ENCODE measurements at regions not wholly inside any gene's neighbourhood (a gene's known extent, or its start where the extent isn't known, plus 50 kb on each side); places are given as distances from the start of the nearest gene placed in this dataset.

- Histone ChIP-seq H3K4me1 (ENCODE audit: control insufficient read depth, insufficient read depth, low read length) (peaks cover 14% of the 10 kb centered on the region), H3K36me3 (ENCODE audit: control insufficient read depth, insufficient read depth, low read length, severe bottlenecking) (no peaks in the 10 kb centered on the region), H3K27me3 (replicated peaks; ENCODE audit: control insufficient read depth, insufficient read depth, low read length) (no peaks in the 10 kb centered on the region), H3K9me3 (ENCODE audit: control insufficient read depth, low read length) (no peaks in the 10 kb centered on the region), H3K9ac (ENCODE audit: low read length) (no peak overlapping the region), H3K4me3 (ENCODE audit: low read length) (no peak overlapping the region)
- DNase-seq (ENCODE audit: low read depth): no peak
Measured at GRCh38 chr14:71613168-71613567, 319.1 kb upstream of the RGS6 start.

- Histone ChIP-seq H3K4me1 (ENCODE audit: control insufficient read depth, insufficient read depth, low read length) (peaks cover 2% of the 10 kb centered on the region), H3K27me3 (replicated peaks; ENCODE audit: control insufficient read depth, insufficient read depth, low read length) (no peaks in the 10 kb centered on the region), H3K36me3 (ENCODE audit: control insufficient read depth, insufficient read depth, low read length, severe bottlenecking) (no peaks in the 10 kb centered on the region), H3K9ac (ENCODE audit: low read length) (no peak overlapping the region), H3K4me3 (ENCODE audit: low read length) (no peak overlapping the region), H3K9me3 (ENCODE audit: control insufficient read depth, low read length) (no peaks in the 10 kb centered on the region)
- no peak for DNase-seq (ENCODE audit: low read depth)
Measured at GRCh38 chr14:71616013-71616412, 316.2 kb upstream of the RGS6 start.

- Histone ChIP-seq H3K4me3 (ENCODE audit: low read length) (no peak overlapping the region), H3K9me3 (ENCODE audit: control insufficient read depth, low read length) (no peaks in the 10 kb centered on the region), H3K36me3 (ENCODE audit: control insufficient read depth, insufficient read depth, low read length, severe bottlenecking) (no peaks in the 10 kb centered on the region), H3K4me1 (ENCODE audit: control insufficient read depth, insufficient read depth, low read length) (no peaks in the 10 kb centered on the region), H3K9ac (ENCODE audit: low read length) (no peak overlapping the region), H3K27me3 (replicated peaks; ENCODE audit: control insufficient read depth, insufficient read depth, low read length) (no peaks in the 10 kb centered on the region)
- no peak for DNase-seq (ENCODE audit: low read depth)
Measured at GRCh38 chr14:71618047-71618446, 314.2 kb upstream of the RGS6 start.

GRCh38 chr14:71618716-71619115, 313.5 kb upstream of the RGS6 start:
- Histone ChIP-seq H3K27me3 (replicated peaks; ENCODE audit: control insufficient read depth, insufficient read depth, low read length) (no peaks in the 10 kb centered on the region), H3K4me3 (ENCODE audit: low read length) (no peak overlapping the region)

GRCh38 chr14:71619472-71619871, 312.8 kb upstream of the RGS6 start:
- H3K36me3 ChIP-seq (ENCODE audit: control insufficient read depth, insufficient read depth, low read length, severe bottlenecking): peaks cover 9% of the 10 kb centered on the region
- no peaks in the 10 kb centered on the region for H3K9me3 ChIP-seq (ENCODE audit: control insufficient read depth, low read length)
- no peaks in the 10 kb centered on the region for H3K4me1 ChIP-seq (ENCODE audit: control insufficient read depth, insufficient read depth, low read length)
- H3K27me3 ChIP-seq (replicated peaks; ENCODE audit: control insufficient read depth, insufficient read depth, low read length): no peaks in the 10 kb centered on the region
- DNase-seq (ENCODE audit: low read depth): no peak
- H3K4me3 ChIP-seq (ENCODE audit: low read length): no peak overlapping the region
- H3K9ac ChIP-seq (ENCODE audit: low read length): no peak overlapping the region

More at GRCh38 chr14:71618716-71619115, 313.5 kb upstream of the RGS6 start:
- Histone ChIP-seq H3K36me3 (ENCODE audit: control insufficient read depth, insufficient read depth, low read length, severe bottlenecking) (peaks cover 1% of the 10 kb centered on the region), H3K9me3 (ENCODE audit: control insufficient read depth, low read length) (no peaks in the 10 kb centered on the region), H3K4me1 (ENCODE audit: control insufficient read depth, insufficient read depth, low read length) (no peaks in the 10 kb centered on the region), H3K9ac (ENCODE audit: low read length) (no peak overlapping the region)
- DNase-seq (ENCODE audit: low read depth): no peak

GRCh38 chr14:71620401-71620800, 311.8 kb upstream of the RGS6 start:
- Histone ChIP-seq H3K36me3 (ENCODE audit: control insufficient read depth, insufficient read depth, low read length, severe bottlenecking) (peaks cover 11% of the 10 kb centered on the region), H3K9me3 (ENCODE audit: control insufficient read depth, low read length) (no peaks in the 10 kb centered on the region), H3K27me3 (replicated peaks; ENCODE audit: control insufficient read depth, insufficient read depth, low read length) (no peaks in the 10 kb centered on the region), H3K9ac (ENCODE audit: low read length) (no peak overlapping the region), H3K4me3 (ENCODE audit: low read length) (no peak overlapping the region), H3K4me1 (ENCODE audit: control insufficient read depth, insufficient read depth, low read length) (no peaks in the 10 kb centered on the region)
- no peak for DNase-seq (ENCODE audit: low read depth)

- no peaks in the 10 kb centered on the region for H3K4me1 ChIP-seq (ENCODE audit: control insufficient read depth, insufficient read depth, low read length)
- no peak overlapping the region for H3K9ac ChIP-seq (ENCODE audit: low read length)
- no peaks in the 10 kb centered on the region for H3K27me3 ChIP-seq (replicated peaks; ENCODE audit: control insufficient read depth, insufficient read depth, low read length)
- H3K4me3 ChIP-seq (ENCODE audit: low read length): no peak overlapping the region
- peaks cover 11% of the 10 kb centered on the region for H3K36me3 ChIP-seq (ENCODE audit: control insufficient read depth, insufficient read depth, low read length, severe bottlenecking)
- H3K9me3 ChIP-seq (ENCODE audit: control insufficient read depth, low read length): no peaks in the 10 kb centered on the region
- no peak for DNase-seq (ENCODE audit: low read depth)
Measured at GRCh38 chr14:71621276-71621675, 311.0 kb upstream of the RGS6 start.

- H3K9ac ChIP-seq (ENCODE audit: low read length): no peak overlapping the region
Measured at GRCh38 chr14:71621980-71622605, 310.1 kb upstream of the RGS6 start.

GRCh38 chr14:71623939-71624338, 308.3 kb upstream of the RGS6 start:
- Histone ChIP-seq H3K4me3 (ENCODE audit: low read length) (no peak overlapping the region), H3K9ac (ENCODE audit: low read length) (no peak overlapping the region), H3K4me1 (ENCODE audit: control insufficient read depth, insufficient read depth, low read length) (no peaks in the 10 kb centered on the region), H3K27me3 (replicated peaks; ENCODE audit: control insufficient read depth, insufficient read depth, low read length) (no peaks in the 10 kb centered on the region), H3K9me3 (ENCODE audit: control insufficient read depth, low read length) (no peaks in the 10 kb centered on the region), H3K36me3 (ENCODE audit: control insufficient read depth, insufficient read depth, low read length, severe bottlenecking) (peaks cover 11% of the 10 kb centered on the region)
- no peak for DNase-seq (ENCODE audit: low read depth)

More at GRCh38 chr14:71621980-71622605, 310.1 kb upstream of the RGS6 start:
- Histone ChIP-seq H3K9me3 (ENCODE audit: control insufficient read depth, low read length) (no peaks in the 10 kb centered on the region), H3K4me3 (ENCODE audit: low read length) (no peak overlapping the region), H3K4me1 (ENCODE audit: control insufficient read depth, insufficient read depth, low read length) (no peaks in the 10 kb centered on the region), H3K27me3 (replicated peaks; ENCODE audit: control insufficient read depth, insufficient read depth, low read length) (no peaks in the 10 kb centered on the region), H3K36me3 (ENCODE audit: control insufficient read depth, insufficient read depth, low read length, severe bottlenecking) (peaks cover 11% of the 10 kb centered on the region)
- no peak for DNase-seq (ENCODE audit: low read depth)

- Histone ChIP-seq H3K36me3 (ENCODE audit: control insufficient read depth, insufficient read depth, low read length, severe bottlenecking) (peaks cover 11% of the 10 kb centered on the region), H3K4me1 (ENCODE audit: control insufficient read depth, insufficient read depth, low read length) (peaks cover 7% of the 10 kb centered on the region), H3K9ac (ENCODE audit: low read length) (no peak overlapping the region), H3K9me3 (ENCODE audit: control insufficient read depth, low read length) (no peaks in the 10 kb centered on the region), H3K27me3 (replicated peaks; ENCODE audit: control insufficient read depth, insufficient read depth, low read length) (no peaks in the 10 kb centered on the region), H3K4me3 (ENCODE audit: low read length) (no peak overlapping the region)
- DNase-seq (ENCODE audit: low read depth): no peak
Measured at GRCh38 chr14:71625175-71625574, 307.1 kb upstream of the RGS6 start.

- Histone ChIP-seq H3K4me3 (ENCODE audit: low read length) (no peak overlapping the region), H3K36me3 (ENCODE audit: control insufficient read depth, insufficient read depth, low read length, severe bottlenecking) (peaks cover 11% of the 10 kb centered on the region), H3K27me3 (replicated peaks; ENCODE audit: control insufficient read depth, insufficient read depth, low read length) (no peaks in the 10 kb centered on the region), H3K4me1 (ENCODE audit: control insufficient read depth, insufficient read depth, low read length) (peaks cover 8% of the 10 kb centered on the region), H3K9me3 (ENCODE audit: control insufficient read depth, low read length) (no peaks in the 10 kb centered on the region), H3K9ac (ENCODE audit: low read length) (no peak overlapping the region)
- peak; percentile 73 for DNase-seq (ENCODE audit: low read depth)
Measured at GRCh38 chr14:71625891-71626701, 306.1 kb upstream of the RGS6 start.
